Endodermal cell (in vitro differentiated cells): ENCODE measurements at regions not wholly inside any gene's neighbourhood (a gene's known extent, or its start where the extent isn't known, plus 50 kb on each side); places are given as distances from the start of the nearest gene placed in this dataset.

Experiments
- DNase-seq: peaks from one replicate; pipeline ENCODE4 v3.0.0-alpha.2; 2017
- H3K27ac ChIP-seq: 2 replicates; pipeline ENCODE4 v1.5.1; 2013; ENCODE audit warnings: mild to moderate bottlenecking, low read depth, low read length, moderate library complexity
- H3K27me3 ChIP-seq: 2 replicates; pipeline ENCODE4 v1.6.1; 2013; ENCODE audit warnings: mild to moderate bottlenecking, low read length, moderate library complexity; ENCODE audit not compliant: insufficient read depth, control insufficient read depth, poor library complexity, severe bottlenecking
- H3K36me3 ChIP-seq: 2 replicates; pipeline ENCODE4 v1.7.0; 2013; ENCODE audit warnings: mild to moderate bottlenecking, low read length, moderate library complexity; ENCODE audit not compliant: control insufficient read depth, insufficient read depth
- H3K4me1 ChIP-seq: one replicate; pipeline ENCODE4 v1.7.0; 2013; ENCODE audit warnings: low read length; ENCODE audit not compliant: control insufficient read depth, insufficient read depth
- H3K4me3 ChIP-seq: 2 replicates; pipeline ENCODE4 v1.5.1; 2013; ENCODE audit warnings: mild to moderate bottlenecking, low read length, moderate library complexity
- H3K9ac ChIP-seq: 2 replicates; pipeline ENCODE4 v1.6.1; 2013; ENCODE audit warnings: mild to moderate bottlenecking, low read length, moderate library complexity; ENCODE audit not compliant: poor library complexity, severe bottlenecking; ENCODE audit errors: extremely low read depth
- H3K9me3 ChIP-seq: 2 replicates; pipeline ENCODE4 v1.6.1; 2013; ENCODE audit warnings: mild to moderate bottlenecking, low read length, moderate library complexity; ENCODE audit not compliant: control insufficient read depth
- H3K27ac Mint-ChIP-seq: 2 replicates; pipeline ENCODE4 v1.8.0; 2020; ENCODE audit warnings: mixed read lengths
- H3K27me3 Mint-ChIP-seq: 2 replicates; pipeline ENCODE4 v1.8.0; 2021; ENCODE audit warnings: mild to moderate bottlenecking, mixed read lengths; ENCODE audit not compliant: insufficient read depth
- H3K36me3 Mint-ChIP-seq: 2 replicates; pipeline ENCODE4 v1.8.0; 2020; ENCODE audit warnings: low read depth, mixed read lengths
- H3K4me1 Mint-ChIP-seq: 2 replicates; pipeline ENCODE4 v1.8.0; 2020; ENCODE audit warnings: mixed read lengths
- H3K4me3 Mint-ChIP-seq: 2 replicates; pipeline ENCODE4 v1.8.0; 2020; ENCODE audit warnings: mild to moderate bottlenecking, moderate library complexity, mixed read lengths
- H3K9me3 Mint-ChIP-seq: 2 replicates; pipeline ENCODE4 v1.8.0; 2020; ENCODE audit warnings: mild to moderate bottlenecking, mixed read lengths
- WGBS, 2 experiments: methylation state at CpG; one replicate each; pipeline versions ENCODE4 v1.1.5 to v1.1.7; 2013; ENCODE audit warnings: missing lambda C conversion rate in 2 of 2, mixed read lengths in 1 of 2; ENCODE audit not compliant: insufficient coverage in 1 of 2, insufficient read length in 1 of 2; 5-methylcytosine and 5-hydroxymethylcytosine counted together
- TF ChIP-seq, protein P1 (sequence below): fragments of 200-600 bp; sonication (generic); conservative IDR thresholded peaks from 2 replicates; pipeline ENCODE4 v1.5.0; 2021; ENCODE audit warnings: antibody characterized with exemption, mild to moderate bottlenecking

GRCh38 chr14:35931346-35931745, 105.2 kb downstream of the BRMS1L start:
- H3K4me3 Mint-ChIP-seq: no peak overlapping the region
- Histone ChIP-seq H3K9me3 (no peaks in the 10 kb centered on the region), H3K27ac (no peak overlapping the region), H3K4me1 (no peaks in the 10 kb centered on the region), H3K4me3 (no peak overlapping the region), H3K9ac (no peak overlapping the region), H3K36me3 (no peaks in the 10 kb centered on the region), H3K27me3 (no peaks in the 10 kb centered on the region)
- no peaks in the 10 kb centered on the region for H3K36me3 Mint-ChIP-seq
- H3K9me3 Mint-ChIP-seq: no peaks in the 10 kb centered on the region
- no peak overlapping the region for H3K27ac Mint-ChIP-seq
- DNase-seq: no peak
- H3K27me3 Mint-ChIP-seq: peaks cover 3% of the 10 kb centered on the region
- no peaks in the 10 kb centered on the region for H3K4me1 Mint-ChIP-seq
- TF ChIP-seq, protein P1, sequence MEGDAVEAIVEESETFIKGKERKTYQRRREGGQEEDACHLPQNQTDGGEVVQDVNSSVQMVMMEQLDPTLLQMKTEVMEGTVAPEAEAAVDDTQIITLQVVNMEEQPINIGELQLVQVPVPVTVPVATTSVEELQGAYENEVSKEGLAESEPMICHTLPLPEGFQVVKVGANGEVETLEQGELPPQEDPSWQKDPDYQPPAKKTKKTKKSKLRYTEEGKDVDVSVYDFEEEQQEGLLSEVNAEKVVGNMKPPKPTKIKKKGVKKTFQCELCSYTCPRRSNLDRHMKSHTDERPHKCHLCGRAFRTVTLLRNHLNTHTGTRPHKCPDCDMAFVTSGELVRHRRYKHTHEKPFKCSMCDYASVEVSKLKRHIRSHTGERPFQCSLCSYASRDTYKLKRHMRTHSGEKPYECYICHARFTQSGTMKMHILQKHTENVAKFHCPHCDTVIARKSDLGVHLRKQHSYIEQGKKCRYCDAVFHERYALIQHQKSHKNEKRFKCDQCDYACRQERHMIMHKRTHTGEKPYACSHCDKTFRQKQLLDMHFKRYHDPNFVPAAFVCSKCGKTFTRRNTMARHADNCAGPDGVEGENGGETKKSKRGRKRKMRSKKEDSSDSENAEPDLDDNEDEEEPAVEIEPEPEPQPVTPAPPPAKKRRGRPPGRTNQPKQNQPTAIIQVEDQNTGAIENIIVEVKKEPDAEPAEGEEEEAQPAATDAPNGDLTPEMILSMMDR: no peak

DNA sequence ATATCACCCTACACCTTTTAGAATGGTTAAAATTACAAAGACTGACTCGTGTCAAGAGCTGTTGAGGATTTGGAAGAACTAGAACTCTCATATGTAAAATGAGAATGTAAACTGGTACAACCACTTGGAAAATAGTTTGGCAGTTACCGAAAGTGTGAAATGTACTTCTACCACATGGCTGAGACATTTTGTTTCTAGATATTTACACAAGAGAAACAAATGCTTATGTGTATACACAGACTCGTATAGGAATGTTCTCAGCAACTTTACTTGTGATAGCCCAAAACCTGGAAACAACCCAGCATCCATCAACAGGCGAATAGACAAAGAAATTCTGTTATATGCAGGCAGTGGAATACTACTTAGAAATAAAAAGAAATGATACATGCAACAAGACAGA, 103.0 kb downstream of the BRMS1L start:
- 88 to 90% methylated on average over 3 to 4 of the region's 4 CpGs for WGBS, 2 experiments
- Histone ChIP-seq H3K9me3 (no peaks in the 10 kb centered on the region), H3K4me3 (no peak overlapping the region), H3K4me1 (no peaks in the 10 kb centered on the region), H3K27me3 (no peaks in the 10 kb centered on the region), H3K36me3 (no peaks in the 10 kb centered on the region), H3K9ac (no peak overlapping the region), H3K27ac (no peak overlapping the region)
- no peak for DNase-seq
- Mint-ChIP-seq H3K9me3 (no peaks in the 10 kb centered on the region), H3K27ac (no peak overlapping the region), H3K4me1 (no peaks in the 10 kb centered on the region), H3K36me3 (no peaks in the 10 kb centered on the region), H3K4me3 (no peak overlapping the region), H3K27me3 (no peaks in the 10 kb centered on the region)
- TF ChIP-seq, protein P1: no peak

- TF ChIP-seq, protein P1: no peak
- Histone ChIP-seq H3K4me1 (no peaks in the 10 kb centered on the region), H3K27ac (no peak overlapping the region), H3K27me3 (no peaks in the 10 kb centered on the region), H3K9ac (no peak overlapping the region), H3K9me3 (no peaks in the 10 kb centered on the region), H3K4me3 (no peak overlapping the region), H3K36me3 (no peaks in the 10 kb centered on the region)
- WGBS, 2 experiments: 83 to 87% methylated on average over 2 to 3 of the region's 3 CpGs
- Mint-ChIP-seq H3K36me3 (no peaks in the 10 kb centered on the region), H3K4me1 (no peaks in the 10 kb centered on the region), H3K4me3 (no peak overlapping the region), H3K27ac (no peak overlapping the region), H3K27me3 (no peaks in the 10 kb centered on the region), H3K9me3 (no peaks in the 10 kb centered on the region)
- no peak for DNase-seq
These were observed 101.6 kb downstream of the BRMS1L start for GRCh38 chr14:35927727-35928126.
